ENCODE measurements at regions not wholly inside any gene's neighbourhood (a gene's known extent, or its start where the extent isn't known, plus 50 kb on each side); places are given as distances from the start of the nearest gene placed in this dataset.

DNA sequence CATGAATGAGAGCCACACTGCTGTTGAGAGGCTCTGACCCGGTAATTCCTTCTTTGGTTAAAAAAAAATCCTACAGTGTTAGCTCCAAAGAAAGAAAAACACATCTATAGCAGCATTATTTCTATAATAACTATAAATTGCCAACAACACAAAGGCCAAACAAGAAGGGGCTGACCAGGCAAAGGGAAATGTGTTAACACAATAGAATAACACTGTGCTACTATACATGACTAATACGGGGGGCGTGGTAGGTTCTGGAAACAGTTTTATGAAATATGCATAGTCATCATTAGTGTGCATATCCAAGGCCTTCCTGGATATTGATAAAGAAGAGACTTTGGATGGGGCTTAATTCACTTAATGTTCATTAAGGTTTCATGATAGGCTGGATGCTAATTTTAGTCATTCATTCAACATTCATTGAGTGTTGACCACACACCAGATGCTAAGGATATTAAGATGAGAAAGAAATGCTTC is 50.0 kb upstream of the CCL1 start (continued):
- TF ChIP-seq BRCA1 (IDR thresholded peaks at IDR 0.05) (no peak), BRCA1 (CRISPR knock-in tag; IDR thresholded peaks at IDR 0.05) (no peak), SMARCE1 (IDR thresholded peaks at IDR 0.05) (0 out of 2 replicates have a peak, but pooled peaks have one; percentile 47), SMARCA5 (IDR thresholded peaks at IDR 0.05) (no peak), ZNF778 (CRISPR knock-in tag; IDR thresholded peaks at IDR 0.05) (no peak), BMI1 (IDR thresholded peaks at IDR 0.05; ENCODE audit: low read length) (no peak), NR2C1 (IDR thresholded peaks at IDR 0.05) (no peak), NR2C1 (tag; IDR thresholded peaks at IDR 0.05) (no peak), ETV5 (CRISPR knock-in tag; IDR thresholded peaks at IDR 0.05; ENCODE audit: low read depth) (no peak), ELF1 (tag; IDR thresholded peaks at IDR 0.05) (no peak), FOS (IDR thresholded peaks at IDR 0.05; ENCODE audit: extremely low read depth, insufficient read length) (no peak), ZNF316 (IDR thresholded peaks at IDR 0.05) (peak; percentile 100), TAF7 (tag; IDR thresholded peaks at IDR 0.05) (no peak), MAZ (CRISPR knock-in tag; conservative IDR thresholded peaks at IDR 0.05 in 1 of 2, IDR thresholded peaks at IDR 0.05 in 1 of 2) (no peak), FOXM1 (IDR thresholded peaks at IDR 0.05; ENCODE audit: low read depth) (no peak), FOXM1 (CRISPR knock-in tag; IDR thresholded peaks at IDR 0.05; ENCODE audit: low read depth) (no peak), MYBL2 (IDR thresholded peaks at IDR 0.05; ENCODE audit: low read depth) (peak; percentile 14; the same call in 1 of the 2 replicates), MYBL2 (CRISPR knock-in tag; IDR thresholded peaks at IDR 0.05; ENCODE audit: borderline replicate concordance) (no peak), TBP (optimal IDR thresholded peaks at IDR 0.05; ENCODE audit: low read depth, low read length) (no peak), MIER1 (IDR thresholded peaks at IDR 0.05; ENCODE audit: low read depth) (no peak), FOXA1 (IDR thresholded peaks at IDR 0.05; ENCODE audit: borderline replicate concordance) (no peak), XRCC5 (IDR thresholded peaks at IDR 0.05; ENCODE audit: low read depth, low read length) (no peak)
- TF ChIP-seq, protein P1, sequence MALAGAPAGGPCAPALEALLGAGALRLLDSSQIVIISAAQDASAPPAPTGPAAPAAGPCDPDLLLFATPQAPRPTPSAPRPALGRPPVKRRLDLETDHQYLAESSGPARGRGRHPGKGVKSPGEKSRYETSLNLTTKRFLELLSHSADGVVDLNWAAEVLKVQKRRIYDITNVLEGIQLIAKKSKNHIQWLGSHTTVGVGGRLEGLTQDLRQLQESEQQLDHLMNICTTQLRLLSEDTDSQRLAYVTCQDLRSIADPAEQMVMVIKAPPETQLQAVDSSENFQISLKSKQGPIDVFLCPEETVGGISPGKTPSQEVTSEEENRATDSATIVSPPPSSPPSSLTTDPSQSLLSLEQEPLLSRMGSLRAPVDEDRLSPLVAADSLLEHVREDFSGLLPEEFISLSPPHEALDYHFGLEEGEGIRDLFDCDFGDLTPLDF (CRISPR knock-in tag; IDR thresholded peaks at IDR 0.05): no peak
- TF ChIP-seq, protein P2, sequence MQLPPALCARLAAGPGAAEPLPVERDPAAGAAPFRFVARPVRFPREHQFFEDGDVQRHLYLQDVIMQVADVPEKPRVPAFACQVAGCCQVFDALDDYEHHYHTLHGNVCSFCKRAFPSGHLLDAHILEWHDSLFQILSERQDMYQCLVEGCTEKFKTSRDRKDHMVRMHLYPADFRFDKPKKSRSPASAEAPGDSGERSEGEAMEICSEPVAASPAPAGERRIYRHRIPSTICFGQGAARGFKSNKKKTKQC (CRISPR knock-in tag; IDR thresholded peaks at IDR 0.05): no peak
- TF ChIP-seq, protein P3, sequence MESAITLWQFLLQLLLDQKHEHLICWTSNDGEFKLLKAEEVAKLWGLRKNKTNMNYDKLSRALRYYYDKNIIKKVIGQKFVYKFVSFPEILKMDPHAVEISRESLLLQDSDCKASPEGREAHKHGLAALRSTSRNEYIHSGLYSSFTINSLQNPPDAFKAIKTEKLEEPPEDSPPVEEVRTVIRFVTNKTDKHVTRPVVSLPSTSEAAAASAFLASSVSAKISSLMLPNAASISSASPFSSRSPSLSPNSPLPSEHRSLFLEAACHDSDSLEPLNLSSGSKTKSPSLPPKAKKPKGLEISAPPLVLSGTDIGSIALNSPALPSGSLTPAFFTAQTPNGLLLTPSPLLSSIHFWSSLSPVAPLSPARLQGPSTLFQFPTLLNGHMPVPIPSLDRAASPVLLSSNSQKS (CRISPR knock-in tag; IDR thresholded peaks at IDR 0.05): no peak
- TF ChIP-seq, protein P4, sequence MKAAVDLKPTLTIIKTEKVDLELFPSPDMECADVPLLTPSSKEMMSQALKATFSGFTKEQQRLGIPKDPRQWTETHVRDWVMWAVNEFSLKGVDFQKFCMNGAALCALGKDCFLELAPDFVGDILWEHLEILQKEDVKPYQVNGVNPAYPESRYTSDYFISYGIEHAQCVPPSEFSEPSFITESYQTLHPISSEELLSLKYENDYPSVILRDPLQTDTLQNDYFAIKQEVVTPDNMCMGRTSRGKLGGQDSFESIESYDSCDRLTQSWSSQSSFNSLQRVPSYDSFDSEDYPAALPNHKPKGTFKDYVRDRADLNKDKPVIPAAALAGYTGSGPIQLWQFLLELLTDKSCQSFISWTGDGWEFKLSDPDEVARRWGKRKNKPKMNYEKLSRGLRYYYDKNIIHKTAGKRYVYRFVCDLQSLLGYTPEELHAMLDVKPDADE (conservative IDR thresholded peaks at IDR 0.05; ENCODE audit: control insufficient read depth, low read depth, low read length): no peak
- TF ChIP-seq, protein P5, sequence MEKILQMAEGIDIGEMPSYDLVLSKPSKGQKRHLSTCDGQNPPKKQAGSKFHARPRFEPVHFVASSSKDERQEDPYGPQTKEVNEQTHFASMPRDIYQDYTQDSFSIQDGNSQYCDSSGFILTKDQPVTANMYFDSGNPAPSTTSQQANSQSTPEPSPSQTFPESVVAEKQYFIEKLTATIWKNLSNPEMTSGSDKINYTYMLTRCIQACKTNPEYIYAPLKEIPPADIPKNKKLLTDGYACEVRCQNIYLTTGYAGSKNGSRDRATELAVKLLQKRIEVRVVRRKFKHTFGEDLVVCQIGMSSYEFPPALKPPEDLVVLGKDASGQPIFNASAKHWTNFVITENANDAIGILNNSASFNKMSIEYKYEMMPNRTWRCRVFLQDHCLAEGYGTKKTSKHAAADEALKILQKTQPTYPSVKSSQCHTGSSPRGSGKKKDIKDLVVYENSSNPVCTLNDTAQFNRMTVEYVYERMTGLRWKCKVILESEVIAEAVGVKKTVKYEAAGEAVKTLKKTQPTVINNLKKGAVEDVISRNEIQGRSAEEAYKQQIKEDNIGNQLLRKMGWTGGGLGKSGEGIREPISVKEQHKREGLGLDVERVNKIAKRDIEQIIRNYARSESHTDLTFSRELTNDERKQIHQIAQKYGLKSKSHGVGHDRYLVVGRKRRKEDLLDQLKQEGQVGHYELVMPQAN (IDR thresholded peaks at IDR 0.05; ENCODE audit: borderline replicate concordance): no peak
